Stomach (tissue), 8 donors: ENCODE measurements at regions not wholly inside any gene's neighbourhood (a gene's known extent, or its start where the extent isn't known, plus 50 kb on each side); places are given as distances from the start of the nearest gene placed in this dataset.

Experiments used
- DNase-seq, 2 donors: peaks; one replicate each; pipeline versions ENCODE4 v3.0.0 to v3.0.0-alpha.2; 2013 to 2019
- H3K27ac ChIP-seq, 5 donors: fragments of 200-600 bp in 4 of 5; sonication (generic) in 4 of 5; one replicate each; pipeline ENCODE4 v1.5.1; 2013 to 2019; ENCODE audit warnings: mild to moderate bottlenecking in 1 of 5, moderate library complexity in 1 of 5
- H3K27me3 ChIP-seq, 3 donors: fragments of 200-600 bp; sonication (generic); one replicate each; pipeline ENCODE4 v1.5.1; 2017 to 2019; ENCODE audit warnings: mixed run types in 1 of 3
- H3K36me3 ChIP-seq, 4 donors: fragments of 200-600 bp; sonication (generic); 1 replicate in 3 of 4; 2 replicates in 1 of 4; pipeline ENCODE4 v1.5.1; 2016 to 2019
- H3K4me1 ChIP-seq, 4 donors: fragments of 200-600 bp; sonication (generic); one replicate each; pipeline ENCODE4 v1.5.1; 2016 to 2019
- H3K4me3 ChIP-seq, 4 donors: fragments of 200-600 bp; sonication (generic) in 3 of 4; one replicate each; pipeline ENCODE4 v1.5.1; 2016 to 2019; ENCODE audit warnings: mild to moderate bottlenecking in 1 of 4
- H3K9me3 ChIP-seq, 4 donors: fragments of 200-600 bp; sonication (generic); one replicate each; pipeline ENCODE4 v1.5.1; 2016 to 2019
- EP300 ChIP-seq: sonication (generic); formaldehyde crosslinking; IDR thresholded peaks from one replicate; pipeline ENCODE4 v1.6.1; 2017; ENCODE audit warnings: antibody characterized with exemption
- POLR2A ChIP-seq, 4 donors: fragments of 450-650 bp; IDR thresholded peaks; one replicate each; pipeline ENCODE4 v1.6.1; 2016; ENCODE audit warnings: antibody characterized with exemption in 4 of 4, control low read depth in 2 of 4, mild to moderate bottlenecking in 1 of 4, moderate library complexity in 1 of 4
- POLR2AphosphoS5 ChIP-seq, 3 donors: sonication (generic); formaldehyde crosslinking; IDR thresholded peaks; one replicate each; pipeline ENCODE4 v1.6.1; 2016; ENCODE audit warnings: antibody characterized with exemption in 3 of 3
- WGBS, 5 donors: extraction: QIAGEN DNeasy Blood & Tissue Kit in 3 of 5; methylation state at CpG; one replicate each; pipeline versions ENCODE4 v1.1.5 to v1.1.7; 2013 to 2018; 5-methylcytosine and 5-hydroxymethylcytosine counted together
- intact Hi-C: fragments of 100-400 bp; cut with DNase I; formaldehyde crosslinking; loops from one replicate; pipeline ENCODE4 v1.15.1; 2023; ENCODE audit warnings: low total_unique reads
- TF ChIP-seq, protein P1 (sequence below), 7 experiments: fragments of 450-650 bp in 4 of 7; fragments of 200-600 bp in 3 of 7; sonication (generic) in 3 of 7; IDR thresholded peaks; one replicate each; pipeline ENCODE4 v1.5.1; 2016 to 2019; ENCODE audit warnings: antibody characterized with exemption in 7 of 7, control low read depth in 2 of 7, mild to moderate bottlenecking in 1 of 7
- donor health status: healthy with polysubstance abuse.
- donor health status: Bipolar disorder and iron deficiency.
- donor health status: healthy.

DNA sequence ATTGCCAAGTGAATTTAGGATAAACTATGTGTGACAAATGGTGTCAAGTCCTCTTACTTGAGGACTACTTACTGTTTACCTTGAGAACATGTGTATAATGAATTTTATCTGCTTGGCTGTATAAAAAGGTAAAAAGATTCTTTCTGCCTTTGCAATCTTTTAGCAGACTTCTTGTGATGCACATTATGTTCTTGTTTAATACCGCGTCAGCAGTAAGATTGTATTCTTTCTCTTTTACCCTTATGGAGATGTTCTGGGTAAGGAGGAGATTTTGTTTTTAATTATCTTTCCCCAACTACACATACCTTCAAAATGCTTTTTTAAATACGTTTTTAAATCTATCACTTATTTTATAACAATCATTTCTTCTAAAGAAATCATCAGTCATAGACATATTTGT lies 1166.4 kb upstream of the CNTN5 start:
- 45 to 82% (median 75%) methylated on average over 3 of the region's 3 CpGs for WGBS, 5 donors
- intact Hi-C loops = no loop called here
- Histone ChIP-seq H3K36me3 (no peaks in the 10 kb centered on the region), H3K4me3 (no peak overlapping the region), H3K9me3 (no peaks in the 10 kb centered on the region), H3K27ac (no peak overlapping the region), H3K27me3 (no peaks in the 10 kb centered on the region), H3K4me1 (no peaks in the 10 kb centered on the region)
- no peak for DNase-seq
- TF ChIP-seq EP300 (no peak), POLR2A (IDR thresholded peaks at IDR 0.05) (no peak), POLR2AphosphoS5 (IDR thresholded peaks at IDR 0.05) (no peak)
- TF ChIP-seq, protein P1, sequence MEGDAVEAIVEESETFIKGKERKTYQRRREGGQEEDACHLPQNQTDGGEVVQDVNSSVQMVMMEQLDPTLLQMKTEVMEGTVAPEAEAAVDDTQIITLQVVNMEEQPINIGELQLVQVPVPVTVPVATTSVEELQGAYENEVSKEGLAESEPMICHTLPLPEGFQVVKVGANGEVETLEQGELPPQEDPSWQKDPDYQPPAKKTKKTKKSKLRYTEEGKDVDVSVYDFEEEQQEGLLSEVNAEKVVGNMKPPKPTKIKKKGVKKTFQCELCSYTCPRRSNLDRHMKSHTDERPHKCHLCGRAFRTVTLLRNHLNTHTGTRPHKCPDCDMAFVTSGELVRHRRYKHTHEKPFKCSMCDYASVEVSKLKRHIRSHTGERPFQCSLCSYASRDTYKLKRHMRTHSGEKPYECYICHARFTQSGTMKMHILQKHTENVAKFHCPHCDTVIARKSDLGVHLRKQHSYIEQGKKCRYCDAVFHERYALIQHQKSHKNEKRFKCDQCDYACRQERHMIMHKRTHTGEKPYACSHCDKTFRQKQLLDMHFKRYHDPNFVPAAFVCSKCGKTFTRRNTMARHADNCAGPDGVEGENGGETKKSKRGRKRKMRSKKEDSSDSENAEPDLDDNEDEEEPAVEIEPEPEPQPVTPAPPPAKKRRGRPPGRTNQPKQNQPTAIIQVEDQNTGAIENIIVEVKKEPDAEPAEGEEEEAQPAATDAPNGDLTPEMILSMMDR (IDR thresholded peaks at IDR 0.05) = no peak

DNA sequence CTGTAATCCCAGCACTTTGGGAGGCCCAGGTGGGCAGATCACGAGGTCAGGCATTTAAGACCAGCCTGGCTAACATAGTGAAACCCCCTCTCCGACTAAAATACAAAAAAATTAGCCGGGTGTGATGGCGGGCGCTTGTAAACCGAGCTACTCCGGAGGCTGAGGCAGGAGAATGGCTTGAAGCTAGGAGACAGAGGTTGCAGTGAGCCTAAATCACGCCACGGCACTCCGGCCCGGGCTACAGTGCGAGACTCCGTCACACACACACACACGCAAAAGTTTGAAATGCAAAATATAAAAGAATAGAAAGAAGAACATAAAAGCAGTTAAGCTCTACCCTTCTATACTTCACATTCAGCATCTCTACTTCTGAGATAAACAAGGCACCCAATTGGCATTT lies 1165.9 kb upstream of the CNTN5 start:
- no peak for DNase-seq
- Histone ChIP-seq H3K4me3 (no peak overlapping the region), H3K27me3 (no peaks in the 10 kb centered on the region), H3K4me1 (no peaks in the 10 kb centered on the region), H3K27ac (no peak overlapping the region), H3K36me3 (no peaks in the 10 kb centered on the region), H3K9me3 (no peaks in the 10 kb centered on the region)
- TF ChIP-seq EP300 = no peak
- TF ChIP-seq, protein P1 (IDR thresholded peaks at IDR 0.05) = no peak
- no peak for TF ChIP-seq POLR2A (IDR thresholded peaks at IDR 0.05)
- no peak for TF ChIP-seq POLR2AphosphoS5 (IDR thresholded peaks at IDR 0.05)
- 81 to 91% (median 86%) methylated on average over 14 of the region's 14 CpGs for WGBS, 5 donors
- intact Hi-C loops = no loop called here

DNA sequence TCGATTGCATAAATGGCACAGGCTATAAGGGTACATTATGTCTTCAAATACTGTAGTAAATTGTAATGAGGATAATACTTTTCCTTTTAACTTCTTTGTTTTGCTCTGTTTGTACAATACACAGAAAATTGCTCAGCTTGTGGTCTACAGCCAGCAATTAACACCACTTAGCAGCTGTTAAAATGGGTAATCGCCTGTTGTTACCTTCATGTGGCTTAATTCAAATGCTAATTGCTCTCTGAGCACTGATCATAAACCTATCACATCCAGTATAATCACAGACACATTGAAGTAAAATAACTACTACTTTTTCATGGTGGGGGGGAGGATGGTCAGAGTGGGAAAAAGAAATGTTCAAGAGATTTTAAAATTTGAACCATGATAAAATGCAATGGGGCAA lies 1164.1 kb upstream of the CNTN5 start:
- no peak for TF ChIP-seq EP300
- TF ChIP-seq, protein P1 (IDR thresholded peaks at IDR 0.05) = no peak
- no peak for TF ChIP-seq POLR2A (IDR thresholded peaks at IDR 0.05)
- TF ChIP-seq POLR2AphosphoS5 (IDR thresholded peaks at IDR 0.05) = no peak
- WGBS, 5 donors = 37 to 58% (median 43%) methylated on average over 2 of the region's 2 CpGs
- no peaks in the 10 kb centered on the region for H3K27me3 ChIP-seq
- no peak overlapping the region for H3K4me3 ChIP-seq
- H3K27ac ChIP-seq = no peak overlapping the region
- H3K9me3 ChIP-seq = no peaks in the 10 kb centered on the region
- no peak for DNase-seq
- intact Hi-C loops = no loop called here
- no peaks in the 10 kb centered on the region for H3K4me1 ChIP-seq
- H3K36me3 ChIP-seq = no peaks in the 10 kb centered on the region

DNA sequence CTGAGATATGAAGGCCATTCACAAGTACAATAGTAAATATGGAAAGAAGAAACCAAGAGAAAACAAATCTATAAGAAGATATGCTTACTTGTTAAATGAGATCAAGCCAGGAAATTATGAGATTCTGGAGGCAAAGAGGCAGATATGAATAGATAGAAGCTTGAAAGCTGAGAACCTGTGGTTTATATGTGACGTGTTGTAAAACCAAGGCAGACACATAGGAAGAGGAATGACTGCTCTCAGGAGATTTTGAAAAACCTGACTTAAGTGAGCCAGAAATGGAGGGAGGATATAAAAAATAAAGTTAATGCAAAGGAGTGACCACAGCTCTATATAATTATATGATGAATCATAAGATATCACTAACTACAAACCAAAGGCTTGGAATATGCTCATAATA lies 1160.5 kb upstream of the CNTN5 start:
- H3K27ac ChIP-seq = no peak overlapping the region
- no peaks in the 10 kb centered on the region for H3K4me1 ChIP-seq
- H3K9me3 ChIP-seq = peaks cover 0 to 4% (median 0%) of the 10 kb centered on the region in 4 donors
- WGBS, 5 donors = 50 to 77% (median 71%) methylated on average over 1 of the region's 1 CpG
- TF ChIP-seq POLR2AphosphoS5 (IDR thresholded peaks at IDR 0.05) = no peak
- TF ChIP-seq POLR2A (IDR thresholded peaks at IDR 0.05) = no peak
- TF ChIP-seq, protein P1 (IDR thresholded peaks at IDR 0.05) = no peak
- no peak for TF ChIP-seq EP300
- no peaks in the 10 kb centered on the region for H3K27me3 ChIP-seq
- H3K4me3 ChIP-seq = no peak overlapping the region
- H3K36me3 ChIP-seq = no peaks in the 10 kb centered on the region
- no peak for DNase-seq
- intact Hi-C loops = no loop called here
